Islet of Langerhans (tissue), 1 donor: ENCODE measurements at regions not wholly inside any gene's neighbourhood (a gene's known extent, or its start where the extent isn't known, plus 50 kb on each side); places are given as distances from the start of the nearest gene placed in this dataset.
"Not testable (repeated sequence)": the region's sequence is repeated elsewhere in the genome, so short reads cannot be mapped to it uniquely, and the experiment has no call there.

Source experiments
- FAIRE-seq: peaks from one replicate; lab custom pipeline; 2011; peaks lifted over from hg19 to GRCh38; lab: Jason Lieb, UNC

GRCh38 chr2:142472382-142472781, 341.6 kb upstream of the LRP1B start:
- no peak for FAIRE-seq

- no peak for FAIRE-seq
These were observed 336.5 kb upstream of the LRP1B start for GRCh38 chr2:142467321-142467720.

GRCh38 chr2:142463047-142463446, 332.2 kb upstream of the LRP1B start:
- no peak for FAIRE-seq

GRCh38 chr2:142462306-142462705, 331.5 kb upstream of the LRP1B start:
- no peak for FAIRE-seq

- FAIRE-seq = no peak
These were observed 314.8 kb upstream of the LRP1B start for GRCh38 chr2:142445551-142446072.

GRCh38 chr2:142445023-142445422, 314.2 kb upstream of the LRP1B start:
- FAIRE-seq = no peak

GRCh38 chr2:142435847-142436246, 305.0 kb upstream of the LRP1B start:
- FAIRE-seq = no peak

- FAIRE-seq = no peak
These were observed 295.2 kb upstream of the LRP1B start for GRCh38 chr2:142426064-142426463.

- no peak for FAIRE-seq
These were observed 294.7 kb upstream of the LRP1B start for GRCh38 chr2:142425551-142425950.

- FAIRE-seq = no peak
These were observed 292.8 kb upstream of the LRP1B start for GRCh38 chr2:142423603-142424002.

GRCh38 chr2:142422769-142423168, 292.0 kb upstream of the LRP1B start:
- FAIRE-seq = no peak

- FAIRE-seq = no peak
These were observed 291.2 kb upstream of the LRP1B start for GRCh38 chr2:142422041-142422440.

- FAIRE-seq = not testable (repeated sequence)
These were observed 287.9 kb upstream of the LRP1B start for GRCh38 chr2:142418699-142419098.

GRCh38 chr2:142416996-142417395, 286.2 kb upstream of the LRP1B start:
- FAIRE-seq = no peak

GRCh38 chr2:142415461-142415860, 284.6 kb upstream of the LRP1B start:
- no peak for FAIRE-seq

GRCh38 chr2:142398212-142398611, 267.4 kb upstream of the LRP1B start:
- FAIRE-seq = no peak

- no peak for FAIRE-seq
These were observed 264.5 kb upstream of the LRP1B start for GRCh38 chr2:142395291-142395690.

- no peak for FAIRE-seq
These were observed 249.6 kb upstream of the LRP1B start for GRCh38 chr2:142380372-142380771.

- FAIRE-seq = not testable (repeated sequence)
These were observed 231.3 kb upstream of the LRP1B start for GRCh38 chr2:142362069-142362468.

GRCh38 chr2:142347751-142348150, 216.9 kb upstream of the LRP1B start:
- FAIRE-seq = no peak

- no peak for FAIRE-seq
These were observed 208.4 kb upstream of the LRP1B start for GRCh38 chr2:142339261-142339660.

- FAIRE-seq = no peak
These were observed 201.4 kb upstream of the LRP1B start for GRCh38 chr2:142332196-142332595.

- no peak for FAIRE-seq
These were observed 199.6 kb upstream of the LRP1B start for GRCh38 chr2:142330458-142330857.

GRCh38 chr2:142325870-142326269, 195.1 kb upstream of the LRP1B start:
- FAIRE-seq = no peak

- FAIRE-seq = no peak
These were observed 192.4 kb upstream of the LRP1B start for GRCh38 chr2:142323206-142323605.
